Ishikawa (cell line): ENCODE measurements at regions not wholly inside any gene's neighbourhood (a gene's known extent, or its start where the extent isn't known, plus 50 kb on each side); places are given as distances from the start of the nearest gene placed in this dataset.

Source experiments
- EGR1 ChIP-seq: IDR thresholded peaks from 2 replicates; pipeline ENCODE4 v1.6.1; 2012
- EP300 ChIP-seq: IDR thresholded peaks from 2 replicates; pipeline ENCODE4 v1.6.1; 2012; ENCODE audit warnings: borderline replicate concordance
- FOXM1 ChIP-seq: IDR thresholded peaks from 2 replicates; pipeline ENCODE4 v1.6.1; 2012; ENCODE audit warnings: low read depth, borderline replicate concordance
- MAX ChIP-seq: IDR thresholded peaks from 2 replicates; pipeline ENCODE4 v1.6.1; 2012
- NFIC ChIP-seq: IDR thresholded peaks from 2 replicates; pipeline ENCODE4 v1.6.1; 2012
- RAD21 ChIP-seq: IDR thresholded peaks from 2 replicates; pipeline ENCODE4 v1.6.1; 2012; ENCODE audit warnings: low read depth
- REST ChIP-seq: IDR thresholded peaks from 2 replicates; pipeline ENCODE4 v1.6.1; 2012; ENCODE audit warnings: low read depth, mild to moderate bottlenecking
- TAF1 ChIP-seq: IDR thresholded peaks from 2 replicates; pipeline ENCODE4 v1.6.1; 2012; ENCODE audit warnings: low read depth, mild to moderate bottlenecking
- TCF12 ChIP-seq: IDR thresholded peaks from 2 replicates; pipeline ENCODE4 v1.6.1; 2012; ENCODE audit warnings: low read depth
- YY1 ChIP-seq: IDR thresholded peaks from 2 replicates; pipeline ENCODE4 v1.6.1; 2012; ENCODE audit warnings: low read depth
- ZBTB7A ChIP-seq: IDR thresholded peaks from 2 replicates; pipeline ENCODE4 v1.6.1; 2012; ENCODE audit warnings: low read depth

- no peak for TF ChIP-seq FOXM1
- no peak for TF ChIP-seq TCF12
- TF ChIP-seq ZBTB7A, result no peak
- no peak for TF ChIP-seq RAD21
- TF ChIP-seq TAF1, result no peak
- no peak for TF ChIP-seq EP300
- no peak for TF ChIP-seq MAX
- no peak for TF ChIP-seq REST
- TF ChIP-seq EGR1, result no peak
- no peak for TF ChIP-seq YY1
- no peak for TF ChIP-seq NFIC
Measured at GRCh38 chr4:148574066-148574465, 131.9 kb upstream of the NR3C2 start.
